B cell (primary cell): ENCODE measurements at regions not wholly inside any gene's neighbourhood (a gene's known extent, or its start where the extent isn't known, plus 50 kb on each side); places are given as distances from the start of the nearest gene placed in this dataset.

Experiments
- EZH2 ChIP-seq: IDR thresholded peaks from 2 replicates; pipeline ENCODE4 v1.6.1; 2012; ENCODE audit warnings: borderline replicate concordance, low read depth, mild to moderate bottlenecking, moderate library complexity, low read length; ENCODE audit not compliant: insufficient read depth, poor library complexity, severe bottlenecking
- TF ChIP-seq, protein P1 (sequence below): fragments of 200-600 bp; IDR thresholded peaks from one replicate; pipeline ENCODE4 v1.8.0; 2022; ENCODE audit warnings: antibody characterized with exemption, mild to moderate bottlenecking

GRCh38 chr7:27345164-27345887 is 102.7 kb downstream of the EVX1 start:
- TF ChIP-seq, protein P1, sequence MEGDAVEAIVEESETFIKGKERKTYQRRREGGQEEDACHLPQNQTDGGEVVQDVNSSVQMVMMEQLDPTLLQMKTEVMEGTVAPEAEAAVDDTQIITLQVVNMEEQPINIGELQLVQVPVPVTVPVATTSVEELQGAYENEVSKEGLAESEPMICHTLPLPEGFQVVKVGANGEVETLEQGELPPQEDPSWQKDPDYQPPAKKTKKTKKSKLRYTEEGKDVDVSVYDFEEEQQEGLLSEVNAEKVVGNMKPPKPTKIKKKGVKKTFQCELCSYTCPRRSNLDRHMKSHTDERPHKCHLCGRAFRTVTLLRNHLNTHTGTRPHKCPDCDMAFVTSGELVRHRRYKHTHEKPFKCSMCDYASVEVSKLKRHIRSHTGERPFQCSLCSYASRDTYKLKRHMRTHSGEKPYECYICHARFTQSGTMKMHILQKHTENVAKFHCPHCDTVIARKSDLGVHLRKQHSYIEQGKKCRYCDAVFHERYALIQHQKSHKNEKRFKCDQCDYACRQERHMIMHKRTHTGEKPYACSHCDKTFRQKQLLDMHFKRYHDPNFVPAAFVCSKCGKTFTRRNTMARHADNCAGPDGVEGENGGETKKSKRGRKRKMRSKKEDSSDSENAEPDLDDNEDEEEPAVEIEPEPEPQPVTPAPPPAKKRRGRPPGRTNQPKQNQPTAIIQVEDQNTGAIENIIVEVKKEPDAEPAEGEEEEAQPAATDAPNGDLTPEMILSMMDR = no peak
- TF ChIP-seq EZH2 = no peak
